Thyroid gland (tissue), 4 donors: ENCODE measurements at regions not wholly inside any gene's neighbourhood (a gene's known extent, or its start where the extent isn't known, plus 50 kb on each side); places are given as distances from the start of the nearest gene placed in this dataset.
A peak's percentile ranks its signal among the peaks of the same experiment; 100 is the strongest.

Experiments
- DNase-seq, 2 donors: peaks; one replicate each; pipeline ENCODE4 v3.0.0-alpha.2; 2019
- H3K27ac ChIP-seq, 3 donors: fragments of 200-600 bp; sonication (generic); 1 replicate in 2 of 3; 2 replicates in 1 of 3; pipeline ENCODE4 v1.5.1; 2016 to 2019; ENCODE audit warnings: mild to moderate bottlenecking in 1 of 3, moderate library complexity in 1 of 3
- H3K27me3 ChIP-seq: fragments of 200-600 bp; sonication (generic); one replicate; pipeline ENCODE4 v1.5.1; 2019
- H3K36me3 ChIP-seq, 2 donors: fragments of 200-600 bp; sonication (generic); one replicate each; pipeline ENCODE4 v1.5.1; 2016 to 2019
- H3K4me1 ChIP-seq, 2 donors: fragments of 200-600 bp; sonication (generic); one replicate each; pipeline ENCODE4 v1.5.1; 2017 to 2019
- H3K4me3 ChIP-seq, 3 donors: fragments of 200-600 bp; sonication (generic); replicated peaks in 1 of 3; 1 replicate in 2 of 3; 2 replicates in 1 of 3; pipeline ENCODE4 v1.5.1; 2016; ENCODE audit warnings: mild to moderate bottlenecking in 1 of 3
- H3K9me3 ChIP-seq: fragments of 200-600 bp; sonication (generic); one replicate; pipeline ENCODE4 v1.5.1; 2017
- POLR2A ChIP-seq, 2 donors: fragments of 450-650 bp; IDR thresholded peaks; one replicate each; pipeline ENCODE4 v1.6.1; 2017; ENCODE audit warnings: antibody characterized with exemption in 2 of 2, mild to moderate bottlenecking in 2 of 2, moderate library complexity in 1 of 2
- WGBS, 2 donors: methylation state at CpG; one replicate each; pipeline ENCODE4 v1.1.5; 2017; 5-methylcytosine and 5-hydroxymethylcytosine counted together
- intact Hi-C: fragments of 100-400 bp; cut with DNase I; formaldehyde crosslinking; loops from one replicate; pipeline ENCODE4 v1.15.1; 2023
- TF ChIP-seq, protein P1 (sequence below), 6 experiments: fragments of 200-600 bp in 3 of 6; fragments of 450-650 bp in 3 of 6; sonication (generic) in 3 of 6; IDR thresholded peaks; one replicate each; pipeline ENCODE4 v1.5.1; 2016 to 2019; ENCODE audit warnings: antibody characterized with exemption in 6 of 6, mild to moderate bottlenecking in 2 of 6, inconsistent platforms in 1 of 6, moderate library complexity in 1 of 6

DNA sequence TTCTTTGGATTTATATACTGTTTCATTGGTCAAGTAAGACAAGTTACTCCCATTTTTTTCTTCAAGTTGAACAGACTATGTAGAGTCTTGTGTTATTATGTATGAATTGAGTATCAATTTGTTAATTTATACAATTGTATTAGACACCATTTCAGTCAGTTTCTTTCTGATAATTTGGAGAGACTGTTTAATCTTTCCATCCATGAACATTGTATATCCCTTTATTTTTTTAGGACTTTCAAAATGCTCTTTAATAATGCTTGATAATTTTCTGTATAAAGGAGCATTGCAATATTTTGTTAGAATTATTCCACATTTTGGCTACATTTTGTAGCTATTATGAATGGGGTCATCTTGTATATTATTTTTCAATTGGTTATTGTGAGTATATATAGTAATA lies 69.1 kb upstream of the PJA2 start:
- DNase-seq: no peak
- Histone ChIP-seq H3K4me1 (no peaks in the 10 kb centered on the region), H3K27me3 (no peaks in the 10 kb centered on the region), H3K27ac (no peak overlapping the region), H3K9me3 (no peaks in the 10 kb centered on the region), H3K36me3 (no peaks in the 10 kb centered on the region), H3K4me3 (no peak overlapping the region)
- TF ChIP-seq, protein P1, sequence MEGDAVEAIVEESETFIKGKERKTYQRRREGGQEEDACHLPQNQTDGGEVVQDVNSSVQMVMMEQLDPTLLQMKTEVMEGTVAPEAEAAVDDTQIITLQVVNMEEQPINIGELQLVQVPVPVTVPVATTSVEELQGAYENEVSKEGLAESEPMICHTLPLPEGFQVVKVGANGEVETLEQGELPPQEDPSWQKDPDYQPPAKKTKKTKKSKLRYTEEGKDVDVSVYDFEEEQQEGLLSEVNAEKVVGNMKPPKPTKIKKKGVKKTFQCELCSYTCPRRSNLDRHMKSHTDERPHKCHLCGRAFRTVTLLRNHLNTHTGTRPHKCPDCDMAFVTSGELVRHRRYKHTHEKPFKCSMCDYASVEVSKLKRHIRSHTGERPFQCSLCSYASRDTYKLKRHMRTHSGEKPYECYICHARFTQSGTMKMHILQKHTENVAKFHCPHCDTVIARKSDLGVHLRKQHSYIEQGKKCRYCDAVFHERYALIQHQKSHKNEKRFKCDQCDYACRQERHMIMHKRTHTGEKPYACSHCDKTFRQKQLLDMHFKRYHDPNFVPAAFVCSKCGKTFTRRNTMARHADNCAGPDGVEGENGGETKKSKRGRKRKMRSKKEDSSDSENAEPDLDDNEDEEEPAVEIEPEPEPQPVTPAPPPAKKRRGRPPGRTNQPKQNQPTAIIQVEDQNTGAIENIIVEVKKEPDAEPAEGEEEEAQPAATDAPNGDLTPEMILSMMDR (IDR thresholded peaks at IDR 0.05): no peak
- no peak for TF ChIP-seq POLR2A (IDR thresholded peaks at IDR 0.05)
- intact Hi-C loops: loop anchor here (10.0 kb wide), 1 partner anchor 804 kb away; no protein-coding TSS in a partner anchor

DNA sequence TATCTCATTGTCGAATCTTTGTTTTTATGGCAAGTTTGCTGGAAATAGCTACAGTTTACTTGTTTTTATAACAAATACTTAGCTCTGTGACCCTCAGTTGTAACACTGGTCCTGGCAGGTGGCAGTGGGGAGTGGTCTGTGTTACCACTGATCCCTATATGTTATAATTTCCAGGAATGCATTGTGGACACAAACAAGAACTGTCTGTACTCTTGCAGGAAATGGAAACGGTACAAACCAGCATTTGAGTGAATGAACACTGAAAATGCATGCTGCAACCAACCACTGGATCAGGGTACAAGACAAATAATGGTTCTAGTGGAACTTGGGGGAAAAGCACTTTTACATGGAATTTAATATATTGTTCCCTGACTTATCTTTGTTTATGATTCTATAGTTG lies 66.5 kb upstream of the PJA2 start:
- Histone ChIP-seq H3K27ac (no peak overlapping the region), H3K27me3 (no peaks in the 10 kb centered on the region), H3K9me3 (no peaks in the 10 kb centered on the region), H3K4me3 (no peak overlapping the region), H3K36me3 (no peaks in the 10 kb centered on the region), H3K4me1 (no peaks in the 10 kb centered on the region)
- WGBS, 2 donors: 55 to 63% methylated on average over 2 of the region's 2 CpGs
- no peak for DNase-seq
- no peak for TF ChIP-seq POLR2A (IDR thresholded peaks at IDR 0.05)
- TF ChIP-seq, protein P1 (IDR thresholded peaks at IDR 0.05): no peak
- intact Hi-C loops: loop anchor here (10.0 kb wide), 1 partner anchor 801 kb away; no protein-coding TSS in a partner anchor

DNA sequence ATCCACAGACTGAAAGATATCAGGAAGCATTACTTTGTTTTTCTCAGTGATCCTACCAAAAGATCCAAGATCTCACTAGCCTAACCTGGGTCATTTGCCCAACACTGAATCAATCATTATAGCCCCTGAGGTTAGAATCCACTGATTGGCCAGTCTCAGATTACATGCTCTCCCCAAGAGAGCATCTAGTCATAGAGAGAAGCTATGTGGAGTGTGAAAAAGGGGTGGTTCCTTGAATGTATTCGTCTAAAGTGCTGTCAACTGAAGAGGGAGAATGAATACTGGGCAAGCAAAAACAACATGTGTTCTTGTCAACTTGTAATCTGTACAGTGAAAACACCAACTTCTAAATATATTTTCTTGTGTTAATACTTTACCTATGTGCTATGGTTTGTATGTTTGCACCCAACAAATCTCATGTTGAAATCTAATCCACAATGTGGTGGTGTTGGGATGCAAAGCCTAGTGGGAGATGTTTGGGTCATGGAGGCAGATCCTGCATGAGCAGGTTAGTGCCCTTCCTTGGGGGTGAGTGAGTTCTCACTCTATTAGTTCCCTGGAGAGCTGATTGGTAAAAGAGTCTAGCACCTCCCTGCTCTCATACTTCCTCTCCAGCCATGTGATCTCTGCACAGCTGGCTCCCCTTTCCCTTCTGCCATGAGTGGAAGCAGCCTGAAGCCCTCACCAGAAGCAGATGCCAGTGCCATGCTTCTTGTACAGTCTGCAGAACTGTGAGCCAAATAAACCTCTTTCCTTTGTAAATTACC lies 60.3 kb upstream of the PJA2 start:
- no peaks in the 10 kb centered on the region for H3K36me3 ChIP-seq
- H3K4me3 ChIP-seq: no peak overlapping the region
- DNase-seq: no peak
- TF ChIP-seq, protein P1 (IDR thresholded peaks at IDR 0.05): no peak
- no peak for TF ChIP-seq POLR2A (IDR thresholded peaks at IDR 0.05)
- H3K27me3 ChIP-seq: no peaks in the 10 kb centered on the region
- intact Hi-C loops: loop anchor here (10.0 kb wide), 1 partner anchor 795 kb away; no protein-coding TSS in a partner anchor
- 62 to 64% methylated on average over 1 of the region's 1 CpG for WGBS, 2 donors
- H3K4me1 ChIP-seq: peaks cover 4 to 7% of the 10 kb centered on the region in 2 donors
- H3K27ac ChIP-seq: no peak overlapping the region
- no peaks in the 10 kb centered on the region for H3K9me3 ChIP-seq

DNA sequence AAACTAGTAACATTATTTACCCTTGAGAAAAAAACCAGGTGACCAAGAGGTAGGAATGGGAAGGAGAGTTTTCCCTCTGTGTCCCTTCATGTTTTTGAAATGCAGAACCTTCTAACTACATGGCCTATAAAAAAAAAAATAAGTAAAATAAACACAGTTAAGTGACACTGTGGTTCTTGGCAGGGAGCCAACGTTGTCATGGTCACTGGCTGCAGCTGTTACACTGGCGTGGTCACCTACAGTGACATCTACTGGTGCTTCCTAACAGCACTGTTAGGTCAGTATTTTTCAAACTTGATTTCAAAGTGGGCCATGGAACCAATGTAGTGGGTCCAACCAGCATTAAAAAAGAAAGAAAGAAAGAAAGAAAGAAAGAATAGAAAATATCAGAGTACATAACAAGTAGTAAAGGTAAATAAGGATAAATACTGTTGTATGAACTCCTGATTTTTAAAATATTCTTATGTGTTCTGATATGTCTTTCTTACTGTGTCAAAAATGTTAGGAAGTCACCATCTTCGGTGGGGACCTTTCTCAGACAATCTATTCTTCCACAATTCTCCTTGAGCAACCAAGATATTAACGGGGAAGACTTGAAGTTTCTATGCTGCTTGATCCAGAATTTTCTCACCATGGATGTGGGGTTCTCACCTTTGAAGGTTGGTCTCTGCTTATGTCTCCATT lies 59.1 kb upstream of the PJA2 start:
- peaks cover 4 to 7% of the 10 kb centered on the region in 2 donors for H3K4me1 ChIP-seq
- H3K27me3 ChIP-seq: no peaks in the 10 kb centered on the region
- intact Hi-C loops: no loop called here
- no peak overlapping the region for H3K4me3 ChIP-seq
- 37 to 41% methylated on average over 4 of the region's 4 CpGs for WGBS, 2 donors
- no peaks in the 10 kb centered on the region for H3K9me3 ChIP-seq
- no peak overlapping the region for H3K27ac ChIP-seq
- DNase-seq: peak; percentile 98 to 99
- TF ChIP-seq, protein P1 (IDR thresholded peaks at IDR 0.05): peak; percentile 56 to 92 (median 80)
- TF ChIP-seq POLR2A (IDR thresholded peaks at IDR 0.05): no peak
- H3K36me3 ChIP-seq: no peaks in the 10 kb centered on the region

DNA sequence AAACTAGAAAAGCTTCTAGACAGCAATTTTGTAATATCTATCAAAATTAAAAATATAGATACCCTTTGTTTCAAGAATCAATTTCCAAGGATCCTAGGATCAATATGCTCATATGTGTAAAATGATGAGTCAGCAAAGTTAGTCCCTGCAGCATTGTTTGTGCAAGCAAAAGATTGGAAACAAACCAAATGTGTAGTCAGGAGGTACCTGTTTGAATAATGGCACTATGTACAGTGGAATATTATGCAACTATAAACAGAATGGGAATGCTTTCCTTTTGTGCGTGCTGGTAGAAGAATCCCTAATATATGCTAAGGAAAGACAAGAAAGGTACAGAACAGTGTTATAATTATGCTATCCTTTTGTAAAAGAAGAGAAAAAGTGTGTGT lies 58.5 kb upstream of the PJA2 start:
- TF ChIP-seq POLR2A (IDR thresholded peaks at IDR 0.05): no peak
- TF ChIP-seq, protein P1 (IDR thresholded peaks at IDR 0.05): no peak
- H3K27ac ChIP-seq: no peak overlapping the region
- intact Hi-C loops: no loop called here
- H3K4me3 ChIP-seq: no peak overlapping the region
- no peaks in the 10 kb centered on the region for H3K9me3 ChIP-seq
- DNase-seq: no peak
- peaks cover 4 to 7% of the 10 kb centered on the region in 2 donors for H3K4me1 ChIP-seq
- H3K36me3 ChIP-seq: no peaks in the 10 kb centered on the region
- H3K27me3 ChIP-seq: no peaks in the 10 kb centered on the region
- WGBS, 2 donors: 89 to 92% methylated on average over 1 of the region's 1 CpG
